ENCODE measurements at regions not wholly inside any gene's neighbourhood (a gene's known extent, or its start where the extent isn't known, plus 50 kb on each side); places are given as distances from the start of the nearest gene placed in this dataset.

DNA sequence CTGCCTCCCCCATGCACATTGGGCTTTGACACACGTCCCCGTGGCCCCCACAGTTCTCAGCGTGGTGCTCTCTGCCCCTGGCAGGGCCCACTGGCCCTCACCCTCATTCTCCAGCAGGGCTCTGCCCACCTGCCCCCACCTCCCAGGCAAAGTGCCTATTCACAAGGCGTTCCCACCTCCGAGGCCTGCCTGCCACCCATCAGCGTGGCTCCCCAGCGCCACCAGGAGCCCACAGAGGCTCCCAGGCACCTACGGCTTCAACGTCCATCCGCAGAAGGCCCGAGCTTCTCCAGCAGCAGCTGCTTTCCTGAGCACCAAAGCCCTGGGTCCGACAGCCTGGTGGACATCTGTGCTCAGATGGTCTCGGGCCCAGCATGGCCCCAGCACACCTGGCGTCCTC is 211.8 kb upstream of the PPP2R2D start:
- no peak for DNase-seq (ENCODE audit: low read depth)
- TF ChIP-seq MAX (IDR thresholded peaks at IDR 0.05; ENCODE audit: low read depth, low read length): no peak
- TF ChIP-seq MYC (IDR thresholded peaks at IDR 0.05; ENCODE audit: low read depth, low read length): no peak
- H3K4me3 ChIP-seq (ENCODE audit: low read depth, low read length): no peak overlapping the region

GRCh38 chr10:131689486-131689885 is 211.3 kb upstream of the PPP2R2D start:
- no peak for TF ChIP-seq POLR2A (IDR thresholded peaks at IDR 0.05; ENCODE audit: extremely low read depth, insufficient read length)
- TF ChIP-seq MAX (IDR thresholded peaks at IDR 0.05; ENCODE audit: low read depth, low read length): no peak
- TF ChIP-seq, protein P1, sequence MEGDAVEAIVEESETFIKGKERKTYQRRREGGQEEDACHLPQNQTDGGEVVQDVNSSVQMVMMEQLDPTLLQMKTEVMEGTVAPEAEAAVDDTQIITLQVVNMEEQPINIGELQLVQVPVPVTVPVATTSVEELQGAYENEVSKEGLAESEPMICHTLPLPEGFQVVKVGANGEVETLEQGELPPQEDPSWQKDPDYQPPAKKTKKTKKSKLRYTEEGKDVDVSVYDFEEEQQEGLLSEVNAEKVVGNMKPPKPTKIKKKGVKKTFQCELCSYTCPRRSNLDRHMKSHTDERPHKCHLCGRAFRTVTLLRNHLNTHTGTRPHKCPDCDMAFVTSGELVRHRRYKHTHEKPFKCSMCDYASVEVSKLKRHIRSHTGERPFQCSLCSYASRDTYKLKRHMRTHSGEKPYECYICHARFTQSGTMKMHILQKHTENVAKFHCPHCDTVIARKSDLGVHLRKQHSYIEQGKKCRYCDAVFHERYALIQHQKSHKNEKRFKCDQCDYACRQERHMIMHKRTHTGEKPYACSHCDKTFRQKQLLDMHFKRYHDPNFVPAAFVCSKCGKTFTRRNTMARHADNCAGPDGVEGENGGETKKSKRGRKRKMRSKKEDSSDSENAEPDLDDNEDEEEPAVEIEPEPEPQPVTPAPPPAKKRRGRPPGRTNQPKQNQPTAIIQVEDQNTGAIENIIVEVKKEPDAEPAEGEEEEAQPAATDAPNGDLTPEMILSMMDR (IDR thresholded peaks at IDR 0.05; ENCODE audit: low read depth, low read length): no peak
- TF ChIP-seq MYC (IDR thresholded peaks at IDR 0.05; ENCODE audit: low read depth, low read length): no peak
- no peak for DNase-seq (ENCODE audit: low read depth)
- no peak overlapping the region for H3K4me3 ChIP-seq (ENCODE audit: low read depth, low read length)

GRCh38 chr10:131689954-131690757 is 210.7 kb upstream of the PPP2R2D start:
- TF ChIP-seq, protein P1 (IDR thresholded peaks at IDR 0.05; ENCODE audit: low read depth, low read length): no peak
- TF ChIP-seq MYC (IDR thresholded peaks at IDR 0.05; ENCODE audit: low read depth, low read length) (no peak), MAX (IDR thresholded peaks at IDR 0.05; ENCODE audit: low read depth, low read length) (no peak), POLR2A (IDR thresholded peaks at IDR 0.05; ENCODE audit: extremely low read depth, insufficient read length) (no peak)
- DNase-seq (ENCODE audit: low read depth): no peak

DNA sequence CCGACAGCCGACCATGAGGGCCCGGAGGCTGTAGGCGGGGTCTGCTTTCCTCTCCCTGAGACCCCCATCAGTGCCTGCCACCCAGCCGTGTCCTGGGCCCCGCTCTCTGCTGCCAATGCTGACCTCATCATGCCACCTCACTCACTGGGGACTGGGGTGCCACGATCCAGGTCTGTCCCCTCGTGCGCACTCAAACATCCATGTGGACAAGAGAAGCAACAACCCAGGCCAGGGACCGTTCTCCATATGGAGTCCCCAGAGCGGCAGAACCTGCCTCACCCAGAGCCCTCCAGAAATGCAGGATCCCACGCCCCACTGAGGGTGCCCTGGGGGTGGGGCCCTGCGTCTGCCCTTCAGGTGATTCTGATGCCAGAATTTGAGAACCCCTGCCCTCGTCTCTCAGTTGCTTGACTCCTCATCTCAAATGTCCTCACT is 210.0 kb upstream of the PPP2R2D start:
- TF ChIP-seq MYC (IDR thresholded peaks at IDR 0.05; ENCODE audit: low read depth, low read length) (no peak), MAX (IDR thresholded peaks at IDR 0.05; ENCODE audit: low read depth, low read length) (no peak)
- TF ChIP-seq, protein P1 (IDR thresholded peaks at IDR 0.05; ENCODE audit: low read depth, low read length): no peak
- no peak for DNase-seq (ENCODE audit: low read depth)
- no peak overlapping the region for H3K4me3 ChIP-seq (ENCODE audit: low read depth, low read length)

More at GRCh38 chr10:131689954-131690757, 210.7 kb upstream of the PPP2R2D start:
- H3K4me3 ChIP-seq (ENCODE audit: low read depth, low read length): no peak overlapping the region

GRCh38 chr10:131691481-131692090 is 209.2 kb upstream of the PPP2R2D start:
- no peak overlapping the region for H3K4me3 ChIP-seq (ENCODE audit: low read depth, low read length)
- DNase-seq (ENCODE audit: low read depth): no peak
- TF ChIP-seq POLR2A (IDR thresholded peaks at IDR 0.05; ENCODE audit: extremely low read depth, insufficient read length) (no peak), MAX (IDR thresholded peaks at IDR 0.05; ENCODE audit: low read depth, low read length) (no peak), MYC (IDR thresholded peaks at IDR 0.05; ENCODE audit: low read depth, low read length) (no peak)
- TF ChIP-seq, protein P1 (IDR thresholded peaks at IDR 0.05; ENCODE audit: low read depth, low read length): no peak

- TF ChIP-seq MYC (IDR thresholded peaks at IDR 0.05; ENCODE audit: low read depth, low read length) (no peak), MAX (IDR thresholded peaks at IDR 0.05; ENCODE audit: low read depth, low read length) (no peak), POLR2A (IDR thresholded peaks at IDR 0.05; ENCODE audit: extremely low read depth, insufficient read length) (no peak)
- TF ChIP-seq, protein P1 (IDR thresholded peaks at IDR 0.05; ENCODE audit: low read depth, low read length): no peak
- DNase-seq (ENCODE audit: low read depth): no peak
- H3K4me3 ChIP-seq (ENCODE audit: low read depth, low read length): no peak overlapping the region
Measured at GRCh38 chr10:131692176-131692575, 208.6 kb upstream of the PPP2R2D start.

All from NB4 (cell line).